ENCODE measurements at regions not wholly inside any gene's neighbourhood (a gene's known extent, or its start where the extent isn't known, plus 50 kb on each side); places are given as distances from the start of the nearest gene placed in this dataset.

- ATAC-seq (ENCODE audit: low FRiP score in 2 of 2): no peak
- Histone ChIP-seq H3K9me3 (no peaks in the 10 kb centered on the region), H3K36me3 (no peaks in the 10 kb centered on the region), H3K4me3 (no peak overlapping the region), H3K27ac (no peak overlapping the region), H3K4me1 (no peaks in the 10 kb centered on the region), H3K27me3 (no peaks in the 10 kb centered on the region)
- TF ChIP-seq POLR2AphosphoS5 (IDR thresholded peaks at IDR 0.05) (no peak), EP300 (IDR thresholded peaks at IDR 0.05) (no peak), CTCF (IDR thresholded peaks at IDR 0.05) (no peak), POLR2A (IDR thresholded peaks at IDR 0.05) (no peak)
- DNase-seq: no peak
Measured at GRCh38 chr3:90134090-90134489, 1026.7 kb downstream of the EPHA3 start.

GRCh38 chr3:90136456-90137191 is 1029.2 kb downstream of the EPHA3 start:
- DNase-seq (no peak), ATAC-seq (ENCODE audit: low FRiP score in 2 of 2) (no peak)
- Histone ChIP-seq H3K4me1 (no peaks in the 10 kb centered on the region), H3K4me3 (no peak overlapping the region), H3K36me3 (no peaks in the 10 kb centered on the region), H3K27me3 (no peaks in the 10 kb centered on the region), H3K27ac (no peak overlapping the region), H3K9me3 (no peaks in the 10 kb centered on the region)
- TF ChIP-seq POLR2AphosphoS5 (IDR thresholded peaks at IDR 0.05) (no peak), EP300 (IDR thresholded peaks at IDR 0.05) (no peak), POLR2A (IDR thresholded peaks at IDR 0.05) (no peak), CTCF (IDR thresholded peaks at IDR 0.05) (no peak)

- no peaks in the 10 kb centered on the region for H3K36me3 ChIP-seq
- H3K4me3 ChIP-seq: no peak overlapping the region
- TF ChIP-seq POLR2A (IDR thresholded peaks at IDR 0.05) (no peak), CTCF (IDR thresholded peaks at IDR 0.05) (no peak), POLR2AphosphoS5 (IDR thresholded peaks at IDR 0.05) (no peak)
- WGBS, 2 donors: 46 to 49% methylated on average over 4 of the region's 4 CpGs
- ATAC-seq (ENCODE audit: low FRiP score in 2 of 2) (no peak), DNase-seq (no peak)
- no peaks in the 10 kb centered on the region for H3K9me3 ChIP-seq
- H3K4me1 ChIP-seq: no peaks in the 10 kb centered on the region
- no peak overlapping the region for H3K27ac ChIP-seq
- H3K27me3 ChIP-seq: no peaks in the 10 kb centered on the region
Measured at GRCh38 chr3:90145094-90145860, 1037.9 kb downstream of the EPHA3 start.

GRCh38 chr3:90180096-90180495 is 1072.7 kb downstream of the EPHA3 start:
- no peaks in the 10 kb centered on the region for H3K27me3 ChIP-seq
- TF ChIP-seq EP300 (IDR thresholded peaks at IDR 0.05) (no peak), POLR2AphosphoS5 (IDR thresholded peaks at IDR 0.05) (no peak), CTCF (IDR thresholded peaks at IDR 0.05) (no peak), POLR2A (IDR thresholded peaks at IDR 0.05) (no peak)
- no peak overlapping the region for H3K4me3 ChIP-seq
- no peaks in the 10 kb centered on the region for H3K9me3 ChIP-seq
- no peak for ATAC-seq (ENCODE audit: low FRiP score in 2 of 2)
- WGBS, 2 donors: 72 to 90% methylated on average over 2 of the region's 2 CpGs
- H3K36me3 ChIP-seq: no peaks in the 10 kb centered on the region
- no peak overlapping the region for H3K27ac ChIP-seq
- no peak for DNase-seq
- H3K4me1 ChIP-seq: no peaks in the 10 kb centered on the region
